MM.1S (cell line): ENCODE measurements at regions not wholly inside any gene's neighbourhood (a gene's known extent, or its start where the extent isn't known, plus 50 kb on each side); places are given as distances from the start of the nearest gene placed in this dataset.

Experiments used
- CTCF ChIP-seq: fragments of 300-600 bp; sonication (generic); IDR thresholded peaks from 2 replicates; pipeline ENCODE4 v1.5.1; 2016; ENCODE audit warnings: antibody characterized with exemption, low read length, mixed read lengths
- EZH2 ChIP-seq: fragments of 300-600 bp; sonication (generic); optimal IDR thresholded peaks from 2 replicates; pipeline ENCODE3; 2017; ENCODE audit warnings: low read depth, mild to moderate bottlenecking, antibody characterized with exemption, low read length, mixed read lengths
- EZH2phosphoT487 ChIP-seq: fragments of 300-600 bp; sonication (generic); IDR thresholded peaks from 2 replicates; pipeline ENCODE4 v1.6.1; 2018; ENCODE audit warnings: antibody characterized with exemption, low read length

- TF ChIP-seq EZH2phosphoT487 (no peak), CTCF (no peak), EZH2 (no peak)
Measured at GRCh38 chr18:40292985-40293710, 1661.9 kb upstream of the PIK3C3 start.
